ENCODE measurements at regions not wholly inside any gene's neighbourhood (a gene's known extent, or its start where the extent isn't known, plus 50 kb on each side); places are given as distances from the start of the nearest gene placed in this dataset. TPM values are rescaled to one million over a fixed set of nuclear protein-coding genes. Genes with fewer than 3 reads are reported as not detected.

Small RNA genes in the stretch of these regions (small RNA-seq; reads per million reads assigned to genes)
- gene RNU6-1051P = not detected

Data from skeletal muscle satellite cell (primary cell).